ENCODE measurements at regions not wholly inside any gene's neighbourhood (a gene's known extent, or its start where the extent isn't known, plus 50 kb on each side); places are given as distances from the start of the nearest gene placed in this dataset.

DNA sequence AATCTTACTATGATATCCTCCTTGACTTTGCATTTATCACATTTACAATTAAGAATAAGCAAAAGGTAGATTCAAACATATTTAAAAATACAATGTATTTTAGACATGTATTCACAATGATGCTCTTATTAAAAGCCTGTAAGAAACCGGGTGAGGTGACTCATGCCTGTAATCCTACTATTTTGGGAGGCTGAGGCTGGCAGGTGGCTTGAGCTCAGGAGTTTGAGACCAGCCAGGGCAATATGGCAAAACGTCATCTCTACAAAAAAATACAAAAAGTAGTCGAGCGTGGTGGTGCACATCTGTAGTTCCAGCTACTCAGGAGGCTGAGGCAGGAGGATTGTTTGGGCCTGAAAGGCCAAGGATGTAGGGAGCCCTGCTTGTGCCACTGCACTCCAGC, 618.4 kb downstream of the CDH18 start:
- Histone ChIP-seq H3K79me2 (ENCODE audit: insufficient read depth, low read length) (no peaks in the 10 kb centered on the region), H3K27ac (ENCODE audit: low read length) (no peak overlapping the region), H4K20me1 (ENCODE audit: insufficient read depth, low read length) (no peaks in the 10 kb centered on the region), H3K4me2 (ENCODE audit: insufficient read depth, low read length) (no peak overlapping the region), H3K9me3 (ENCODE audit: insufficient read depth, low read length, severe bottlenecking) (no peaks in the 10 kb centered on the region), H3K9ac (ENCODE audit: low read depth, low read length) (no peak overlapping the region), H3K4me3 (ENCODE audit: low read depth in 1 of 2, low read length in 2 of 2) (no peak overlapping the region), H3K36me3 (ENCODE audit: insufficient read depth, low read length) (no peaks in the 10 kb centered on the region), H3K27me3 (ENCODE audit: insufficient read depth, low read length, poor library complexity) (no peaks in the 10 kb centered on the region), H2AFZ (ENCODE audit: low read depth, low read length) (no peak overlapping the region), H3K4me1 (ENCODE audit: insufficient read depth, low read length) (no peaks in the 10 kb centered on the region)
- no peak for TF ChIP-seq EZH2 (IDR thresholded peaks at IDR 0.05; ENCODE audit: borderline replicate concordance, low read depth, low read length, severe bottlenecking)
- TF ChIP-seq, protein P1, sequence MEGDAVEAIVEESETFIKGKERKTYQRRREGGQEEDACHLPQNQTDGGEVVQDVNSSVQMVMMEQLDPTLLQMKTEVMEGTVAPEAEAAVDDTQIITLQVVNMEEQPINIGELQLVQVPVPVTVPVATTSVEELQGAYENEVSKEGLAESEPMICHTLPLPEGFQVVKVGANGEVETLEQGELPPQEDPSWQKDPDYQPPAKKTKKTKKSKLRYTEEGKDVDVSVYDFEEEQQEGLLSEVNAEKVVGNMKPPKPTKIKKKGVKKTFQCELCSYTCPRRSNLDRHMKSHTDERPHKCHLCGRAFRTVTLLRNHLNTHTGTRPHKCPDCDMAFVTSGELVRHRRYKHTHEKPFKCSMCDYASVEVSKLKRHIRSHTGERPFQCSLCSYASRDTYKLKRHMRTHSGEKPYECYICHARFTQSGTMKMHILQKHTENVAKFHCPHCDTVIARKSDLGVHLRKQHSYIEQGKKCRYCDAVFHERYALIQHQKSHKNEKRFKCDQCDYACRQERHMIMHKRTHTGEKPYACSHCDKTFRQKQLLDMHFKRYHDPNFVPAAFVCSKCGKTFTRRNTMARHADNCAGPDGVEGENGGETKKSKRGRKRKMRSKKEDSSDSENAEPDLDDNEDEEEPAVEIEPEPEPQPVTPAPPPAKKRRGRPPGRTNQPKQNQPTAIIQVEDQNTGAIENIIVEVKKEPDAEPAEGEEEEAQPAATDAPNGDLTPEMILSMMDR (IDR thresholded peaks at IDR 0.05; ENCODE audit: borderline replicate concordance, extremely low read depth, low read length, poor library complexity, severe bottlenecking) = no peak
- ATAC-seq (ENCODE audit: insufficient read depth, low read depth) (no peak), DNase-seq (no peak)

DNA sequence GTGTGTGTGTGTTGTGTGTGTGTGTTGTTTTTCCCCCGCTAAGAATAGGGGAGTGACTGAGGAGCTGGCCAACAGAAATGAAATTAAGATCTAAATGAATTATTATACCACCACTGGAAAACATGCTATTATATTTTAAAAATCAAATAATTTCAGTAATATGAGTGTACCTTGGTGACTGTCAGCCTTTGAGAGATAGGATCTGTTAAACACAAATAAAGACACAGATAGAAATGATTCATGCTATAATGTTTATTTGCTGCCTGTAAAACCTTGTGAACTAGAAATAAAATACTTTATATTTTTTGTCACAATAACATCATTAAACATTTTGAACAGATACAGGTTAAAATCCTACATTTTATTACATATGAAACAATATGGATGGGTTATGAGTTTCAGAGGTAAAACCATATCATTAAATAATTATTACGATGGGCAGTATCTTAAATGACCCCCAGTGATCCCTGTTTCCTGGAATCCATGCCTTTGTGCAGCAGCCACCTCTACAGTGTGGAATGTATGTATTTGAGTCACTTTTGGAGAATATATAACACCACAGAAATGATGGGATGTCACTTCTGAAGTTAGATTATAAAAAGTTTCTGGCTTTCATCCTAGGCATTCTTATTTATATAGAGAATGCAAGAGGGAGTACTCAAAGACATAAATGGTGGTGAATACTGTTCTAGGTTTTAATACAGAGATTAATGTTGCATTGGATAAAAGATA, 617.2 kb downstream of the CDH18 start:
- no peak overlapping the region for H3K4me2 ChIP-seq (ENCODE audit: insufficient read depth, low read length)
- H3K79me2 ChIP-seq (ENCODE audit: insufficient read depth, low read length) = no peaks in the 10 kb centered on the region
- H3K4me3 ChIP-seq (ENCODE audit: low read depth in 1 of 2, low read length in 2 of 2) = no peak overlapping the region
- ATAC-seq (ENCODE audit: insufficient read depth, low read depth) (no peak), DNase-seq (no peak)
- H3K27me3 ChIP-seq (ENCODE audit: insufficient read depth, low read length, poor library complexity) = no peaks in the 10 kb centered on the region
- no peaks in the 10 kb centered on the region for H3K36me3 ChIP-seq (ENCODE audit: insufficient read depth, low read length)
- H2AFZ ChIP-seq (ENCODE audit: low read depth, low read length) = no peak overlapping the region
- H3K9ac ChIP-seq (ENCODE audit: low read depth, low read length) = no peak overlapping the region
- H3K4me1 ChIP-seq (ENCODE audit: insufficient read depth, low read length) = no peaks in the 10 kb centered on the region
- TF ChIP-seq EZH2 (IDR thresholded peaks at IDR 0.05; ENCODE audit: borderline replicate concordance, low read depth, low read length, severe bottlenecking) = no peak
- TF ChIP-seq, protein P1 (IDR thresholded peaks at IDR 0.05; ENCODE audit: borderline replicate concordance, extremely low read depth, low read length, poor library complexity, severe bottlenecking) = no peak
- H4K20me1 ChIP-seq (ENCODE audit: insufficient read depth, low read length) = no peaks in the 10 kb centered on the region
- no peaks in the 10 kb centered on the region for H3K9me3 ChIP-seq (ENCODE audit: insufficient read depth, low read length, severe bottlenecking)
- H3K27ac ChIP-seq (ENCODE audit: low read length) = no peak overlapping the region

DNA sequence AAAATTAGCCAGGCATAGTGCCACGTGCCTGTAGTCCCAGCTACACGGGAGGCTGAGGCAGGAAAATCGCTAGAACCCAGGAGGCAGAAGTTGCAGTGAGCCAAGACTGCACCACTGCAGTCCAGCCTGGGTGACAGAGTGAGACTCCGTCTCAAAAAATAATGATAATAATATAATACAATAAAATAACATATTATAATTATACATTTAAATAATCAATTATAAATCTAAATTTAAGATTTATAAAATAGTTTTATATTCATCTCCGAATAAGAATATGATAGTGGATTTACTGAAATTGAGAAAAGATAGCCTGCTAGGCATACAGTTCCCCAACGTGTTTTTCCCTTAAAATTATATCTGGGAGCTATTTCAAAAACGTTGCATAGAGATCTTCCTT, 599.6 kb downstream of the CDH18 start:
- Histone ChIP-seq H2AFZ (ENCODE audit: low read depth, low read length) (no peak overlapping the region), H3K36me3 (ENCODE audit: insufficient read depth, low read length) (no peaks in the 10 kb centered on the region), H3K27me3 (ENCODE audit: insufficient read depth, low read length, poor library complexity) (no peaks in the 10 kb centered on the region), H3K4me1 (ENCODE audit: insufficient read depth, low read length) (no peaks in the 10 kb centered on the region), H3K9me3 (ENCODE audit: insufficient read depth, low read length, severe bottlenecking) (no peaks in the 10 kb centered on the region), H3K4me3 (ENCODE audit: low read depth in 1 of 2, low read length in 2 of 2) (no peak overlapping the region), H3K79me2 (ENCODE audit: insufficient read depth, low read length) (no peaks in the 10 kb centered on the region), H3K9ac (ENCODE audit: low read depth, low read length) (no peak overlapping the region), H3K4me2 (ENCODE audit: insufficient read depth, low read length) (no peak overlapping the region), H4K20me1 (ENCODE audit: insufficient read depth, low read length) (no peaks in the 10 kb centered on the region), H3K27ac (ENCODE audit: low read length) (no peak overlapping the region)
- TF ChIP-seq, protein P1 (IDR thresholded peaks at IDR 0.05; ENCODE audit: borderline replicate concordance, extremely low read depth, low read length, poor library complexity, severe bottlenecking) = no peak
- no peak for TF ChIP-seq EZH2 (IDR thresholded peaks at IDR 0.05; ENCODE audit: borderline replicate concordance, low read depth, low read length, severe bottlenecking)
- ATAC-seq (ENCODE audit: insufficient read depth, low read depth) (no peak), DNase-seq (no peak)

All from DND-41 (cell line).